GM18873 (cell line): ENCODE measurements at regions not wholly inside any gene's neighbourhood (a gene's known extent, or its start where the extent isn't known, plus 50 kb on each side); places are given as distances from the start of the nearest gene placed in this dataset.
A peak's percentile ranks its signal among the peaks of the same experiment; 100 is the strongest.
"Not testable (repeated sequence)": the region's sequence is repeated elsewhere in the genome, so short reads cannot be mapped to it uniquely, and the experiment has no call there.

Experiments
- ATAC-seq: cut with Tn5 transposase; IDR thresholded peaks from one replicate; pipeline ENCODE4 v1.9.1; 2021; ENCODE audit warnings: mild to moderate bottlenecking, moderate library complexity, moderate number of reproducible peaks; ENCODE audit not compliant: unreplicated experiment, low FRiP score

GRCh38 chr2:156006721-156007618 is 325.6 kb downstream of the NR4A2 start:
- no peak for ATAC-seq

GRCh38 chr2:156005999-156006712 is 326.4 kb downstream of the NR4A2 start:
- ATAC-seq = no peak

- ATAC-seq = no peak
These were observed 327.0 kb downstream of the NR4A2 start for GRCh38 chr2:156005531-156005930.

GRCh38 chr2:156004459-156004858 is 328.1 kb downstream of the NR4A2 start:
- no peak for ATAC-seq

- no peak for ATAC-seq
These were observed 328.7 kb downstream of the NR4A2 start for GRCh38 chr2:156003780-156004179.

GRCh38 chr2:156001851-156002250 is 330.7 kb downstream of the NR4A2 start:
- no peak for ATAC-seq

- no peak for ATAC-seq
These were observed 335.0 kb downstream of the NR4A2 start for GRCh38 chr2:155997538-155997937.

GRCh38 chr2:155994315-155994714 is 338.2 kb downstream of the NR4A2 start:
- no peak for ATAC-seq

GRCh38 chr2:155983845-155984244 is 348.7 kb downstream of the NR4A2 start:
- ATAC-seq = no peak

- no peak for ATAC-seq
These were observed 350.4 kb downstream of the NR4A2 start for GRCh38 chr2:155982135-155982534.

GRCh38 chr2:155980941-155981560 is 351.5 kb downstream of the NR4A2 start:
- peak; percentile 64 for ATAC-seq

GRCh38 chr2:155975734-155976133 is 356.8 kb downstream of the NR4A2 start:
- ATAC-seq = no peak

- ATAC-seq = no peak
These were observed 359.6 kb downstream of the NR4A2 start for GRCh38 chr2:155972916-155973315.

GRCh38 chr2:155966064-155966471 is 366.5 kb downstream of the NR4A2 start:
- ATAC-seq = not testable (repeated sequence)

- ATAC-seq = no peak
These were observed 367.0 kb downstream of the NR4A2 start for GRCh38 chr2:155965415-155966063.

- no peak for ATAC-seq
These were observed 370.9 kb downstream of the NR4A2 start for GRCh38 chr2:155961641-155962040.

- no peak for ATAC-seq
These were observed 373.7 kb downstream of the NR4A2 start for GRCh38 chr2:155958834-155959233.

- ATAC-seq = no peak
These were observed 385.5 kb downstream of the NR4A2 start for GRCh38 chr2:155947069-155947468.

GRCh38 chr2:155944218-155944617 is 388.3 kb downstream of the NR4A2 start:
- ATAC-seq = no peak

- ATAC-seq = no peak
These were observed 402.2 kb downstream of the NR4A2 start for GRCh38 chr2:155930312-155930711.

GRCh38 chr2:155917380-155917779 is 415.1 kb downstream of the NR4A2 start:
- no peak for ATAC-seq
